ENCODE measurements at regions not wholly inside any gene's neighbourhood (a gene's known extent, or its start where the extent isn't known, plus 50 kb on each side); places are given as distances from the start of the nearest gene placed in this dataset.

DNA sequence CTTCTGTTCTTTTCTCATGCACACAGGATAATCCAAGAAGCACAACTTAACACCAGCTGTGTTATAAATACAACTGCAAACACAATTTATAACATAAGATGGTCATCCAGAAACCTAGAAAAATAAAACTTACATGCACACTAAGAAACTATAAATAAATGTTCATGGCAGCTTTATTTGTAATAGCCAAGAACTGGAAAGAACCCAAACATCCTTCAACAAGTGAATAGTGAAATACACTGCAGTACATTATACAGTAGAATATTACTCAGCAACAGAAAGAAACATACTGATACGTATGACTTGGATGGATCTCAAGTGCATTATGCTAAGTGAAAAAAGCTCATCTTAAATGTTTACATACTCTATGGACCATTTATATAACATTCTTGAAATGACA, 132.7 kb downstream of the SPTSSA start:
- H3K4me1 ChIP-seq (ENCODE audit: control insufficient read depth, insufficient read depth, low read length) = peaks cover 10% of the 10 kb centered on the region
- no peak overlapping the region for H3K9ac ChIP-seq (ENCODE audit: low read length)
- no peaks in the 10 kb centered on the region for H3K36me3 ChIP-seq (ENCODE audit: control insufficient read depth, insufficient read depth, low read length)
- H3K9me3 ChIP-seq (ENCODE audit: control insufficient read depth, insufficient read depth, low read depth, low read length) = no peaks in the 10 kb centered on the region
- no peak overlapping the region for H3K27ac ChIP-seq (ENCODE audit: low read depth, low read length)
- no peaks in the 10 kb centered on the region for H3K27me3 ChIP-seq (ENCODE audit: control insufficient read depth, insufficient read depth, low read length)
- no peak overlapping the region for H3K4me3 ChIP-seq (ENCODE audit: low read depth, low read length)

GRCh38 chr14:34328178-34328577, 133.9 kb downstream of the SPTSSA start:
- Histone ChIP-seq H3K27ac (ENCODE audit: low read depth, low read length) (no peak overlapping the region), H3K4me1 (ENCODE audit: control insufficient read depth, insufficient read depth, low read length) (peaks cover 10% of the 10 kb centered on the region), H3K36me3 (ENCODE audit: control insufficient read depth, insufficient read depth, low read length) (no peaks in the 10 kb centered on the region), H3K9ac (ENCODE audit: low read length) (no peak overlapping the region), H3K4me3 (ENCODE audit: low read depth, low read length) (no peak overlapping the region), H3K9me3 (ENCODE audit: control insufficient read depth, insufficient read depth, low read depth, low read length) (no peaks in the 10 kb centered on the region), H3K27me3 (ENCODE audit: control insufficient read depth, insufficient read depth, low read length) (no peaks in the 10 kb centered on the region)

DNA sequence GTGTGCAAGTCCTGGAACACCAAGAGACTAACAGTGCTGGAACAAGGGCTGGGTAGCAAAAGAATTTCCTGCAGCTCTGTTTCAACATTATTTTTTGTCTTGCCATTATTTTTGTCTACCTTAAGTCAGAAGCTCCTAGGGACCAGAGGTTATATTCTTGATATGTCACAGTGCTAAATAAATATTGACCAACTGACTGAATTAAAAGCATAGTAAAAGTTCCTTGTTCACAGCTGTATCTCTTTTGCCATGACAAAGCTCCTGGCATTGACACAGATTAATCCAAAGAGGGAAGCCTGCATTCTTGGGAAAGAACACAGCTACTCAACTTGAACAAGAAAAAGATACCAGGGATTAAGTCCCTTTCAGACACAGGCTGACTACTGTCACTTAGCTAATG, 136.5 kb downstream of the SPTSSA start:
- no peaks in the 10 kb centered on the region for H3K36me3 ChIP-seq (ENCODE audit: control insufficient read depth, insufficient read depth, low read length)
- H3K27me3 ChIP-seq (ENCODE audit: control insufficient read depth, insufficient read depth, low read length) = no peaks in the 10 kb centered on the region
- H3K4me1 ChIP-seq (ENCODE audit: control insufficient read depth, insufficient read depth, low read length) = no peaks in the 10 kb centered on the region
- no peak overlapping the region for H3K4me3 ChIP-seq (ENCODE audit: low read depth, low read length)
- no peak overlapping the region for H3K27ac ChIP-seq (ENCODE audit: low read depth, low read length)
- H3K9ac ChIP-seq (ENCODE audit: low read length) = no peak overlapping the region
- no peaks in the 10 kb centered on the region for H3K9me3 ChIP-seq (ENCODE audit: control insufficient read depth, insufficient read depth, low read depth, low read length)

DNA sequence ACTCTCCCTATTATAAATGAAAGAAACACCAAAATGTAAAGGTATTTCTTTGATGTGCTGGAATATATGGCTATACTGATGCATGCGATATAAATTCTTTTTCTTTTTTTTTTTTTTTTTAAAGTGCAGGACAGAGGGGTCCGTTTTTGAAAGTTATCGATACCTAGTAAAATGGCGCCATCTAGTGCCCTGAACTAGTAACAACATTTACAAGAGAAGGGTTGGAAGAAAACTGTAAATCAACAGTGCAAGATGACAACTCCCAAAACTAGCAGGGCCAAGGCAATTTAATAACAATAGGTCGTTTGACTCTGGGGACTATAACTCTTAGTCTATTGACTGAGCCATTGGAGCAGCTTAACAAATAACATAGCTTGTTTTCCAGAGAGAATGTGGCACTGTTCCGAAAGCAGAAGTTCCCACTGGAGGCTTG, 137.7 kb downstream of the SPTSSA start:
- Histone ChIP-seq H3K9me3 (ENCODE audit: control insufficient read depth, insufficient read depth, low read depth, low read length) (no peaks in the 10 kb centered on the region), H3K4me3 (ENCODE audit: low read depth, low read length) (no peak overlapping the region), H3K4me1 (ENCODE audit: control insufficient read depth, insufficient read depth, low read length) (no peaks in the 10 kb centered on the region), H3K27ac (ENCODE audit: low read depth, low read length) (no peak overlapping the region), H3K9ac (ENCODE audit: low read length) (no peak overlapping the region), H3K27me3 (ENCODE audit: control insufficient read depth, insufficient read depth, low read length) (no peaks in the 10 kb centered on the region), H3K36me3 (ENCODE audit: control insufficient read depth, insufficient read depth, low read length) (no peaks in the 10 kb centered on the region)

GRCh38 chr14:34322940-34323418, 139.1 kb downstream of the SPTSSA start:
- Histone ChIP-seq H3K36me3 (ENCODE audit: control insufficient read depth, insufficient read depth, low read length) (no peaks in the 10 kb centered on the region), H3K4me1 (ENCODE audit: control insufficient read depth, insufficient read depth, low read length) (no peaks in the 10 kb centered on the region), H3K9ac (ENCODE audit: low read length) (no peak overlapping the region), H3K9me3 (ENCODE audit: control insufficient read depth, insufficient read depth, low read depth, low read length) (no peaks in the 10 kb centered on the region), H3K27me3 (ENCODE audit: control insufficient read depth, insufficient read depth, low read length) (no peaks in the 10 kb centered on the region), H3K27ac (ENCODE audit: low read depth, low read length) (no peak overlapping the region), H3K4me3 (ENCODE audit: low read depth, low read length) (no peak overlapping the region)

DNA sequence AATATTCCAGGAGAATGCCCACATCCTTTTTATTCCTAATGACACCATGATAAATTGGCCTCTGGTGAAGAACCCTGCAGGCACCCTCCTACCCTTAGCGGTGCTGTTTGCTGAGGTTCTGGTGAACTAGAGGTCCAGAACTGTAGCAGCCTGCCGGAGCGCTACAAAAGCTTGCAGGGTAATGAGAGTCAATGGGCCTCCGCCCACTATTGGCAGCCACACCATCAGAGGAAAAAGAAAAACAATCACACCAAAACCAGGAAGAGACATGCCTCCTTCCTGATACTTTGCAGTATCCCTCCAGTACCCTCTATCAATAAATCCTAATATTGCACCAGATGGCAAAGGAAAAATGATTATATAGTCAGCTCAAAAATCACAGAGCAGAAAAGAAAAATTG, 142.9 kb downstream of the SPTSSA start:
- H3K36me3 ChIP-seq (ENCODE audit: control insufficient read depth, insufficient read depth, low read length) = no peaks in the 10 kb centered on the region
- H3K27me3 ChIP-seq (ENCODE audit: control insufficient read depth, insufficient read depth, low read length) = no peaks in the 10 kb centered on the region
- H3K4me1 ChIP-seq (ENCODE audit: control insufficient read depth, insufficient read depth, low read length) = no peaks in the 10 kb centered on the region
- no peak overlapping the region for H3K27ac ChIP-seq (ENCODE audit: low read depth, low read length)
- no peak overlapping the region for H3K9ac ChIP-seq (ENCODE audit: low read length)
- no peak overlapping the region for H3K4me3 ChIP-seq (ENCODE audit: low read depth, low read length)
- H3K9me3 ChIP-seq (ENCODE audit: control insufficient read depth, insufficient read depth, low read depth, low read length) = no peaks in the 10 kb centered on the region

GRCh38 chr14:34318014-34318413, 144.0 kb downstream of the SPTSSA start:
- no peaks in the 10 kb centered on the region for H3K4me1 ChIP-seq (ENCODE audit: control insufficient read depth, insufficient read depth, low read length)
- H3K36me3 ChIP-seq (ENCODE audit: control insufficient read depth, insufficient read depth, low read length) = no peaks in the 10 kb centered on the region
- no peak overlapping the region for H3K27ac ChIP-seq (ENCODE audit: low read depth, low read length)
- no peaks in the 10 kb centered on the region for H3K9me3 ChIP-seq (ENCODE audit: control insufficient read depth, insufficient read depth, low read depth, low read length)
- no peaks in the 10 kb centered on the region for H3K27me3 ChIP-seq (ENCODE audit: control insufficient read depth, insufficient read depth, low read length)
- no peak overlapping the region for H3K4me3 ChIP-seq (ENCODE audit: low read depth, low read length)
- H3K9ac ChIP-seq (ENCODE audit: low read length) = no peak overlapping the region

- H3K9me3 ChIP-seq (ENCODE audit: control insufficient read depth, insufficient read depth, low read depth, low read length) = peaks cover 5% of the 10 kb centered on the region; the same call in 1 of the 2 replicates
- H3K4me3 ChIP-seq (ENCODE audit: low read depth, low read length) = no peak overlapping the region
- no peaks in the 10 kb centered on the region for H3K36me3 ChIP-seq (ENCODE audit: control insufficient read depth, insufficient read depth, low read length)
- H3K27me3 ChIP-seq (ENCODE audit: control insufficient read depth, insufficient read depth, low read length) = no peaks in the 10 kb centered on the region
- no peaks in the 10 kb centered on the region for H3K4me1 ChIP-seq (ENCODE audit: control insufficient read depth, insufficient read depth, low read length)
- no peak overlapping the region for H3K27ac ChIP-seq (ENCODE audit: low read depth, low read length)
- no peak overlapping the region for H3K9ac ChIP-seq (ENCODE audit: low read length)
Observed at GRCh38 chr14:34310724-34311123, 151.3 kb downstream of the SPTSSA start.

DNA sequence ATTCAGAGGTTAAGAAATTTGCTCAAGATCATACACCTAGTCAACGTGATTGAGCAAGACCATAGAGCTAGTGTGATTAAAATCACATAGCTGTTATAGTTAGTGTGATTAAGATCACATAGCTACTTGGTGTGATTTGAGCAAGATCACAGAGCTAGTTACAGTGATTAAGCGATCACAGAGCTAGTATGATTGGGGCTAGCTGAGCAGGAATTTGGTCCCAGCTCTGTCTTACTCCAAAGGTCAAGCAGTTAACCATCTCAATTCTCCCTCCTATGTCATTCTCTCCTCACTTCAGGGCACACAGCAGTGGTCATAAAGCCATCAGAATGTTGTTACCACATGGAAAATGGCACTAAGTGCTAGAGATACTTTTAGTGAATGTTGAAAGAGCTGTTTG, 158.2 kb downstream of the SPTSSA start:
- Histone ChIP-seq H3K4me1 (ENCODE audit: control insufficient read depth, insufficient read depth, low read length) (0 out of 2 replicates have a peak, but pooled peaks cover 3% of the 10 kb centered on the region), H3K9ac (ENCODE audit: low read length) (no peak overlapping the region), H3K27me3 (ENCODE audit: control insufficient read depth, insufficient read depth, low read length) (no peaks in the 10 kb centered on the region), H3K36me3 (ENCODE audit: control insufficient read depth, insufficient read depth, low read length) (no peaks in the 10 kb centered on the region), H3K4me3 (ENCODE audit: low read depth, low read length) (no peak overlapping the region), H3K9me3 (ENCODE audit: control insufficient read depth, insufficient read depth, low read depth, low read length) (no peaks in the 10 kb centered on the region), H3K27ac (ENCODE audit: low read depth, low read length) (no peak overlapping the region)

GRCh38 chr14:34302654-34303053, 159.4 kb downstream of the SPTSSA start:
- H3K36me3 ChIP-seq (ENCODE audit: control insufficient read depth, insufficient read depth, low read length) = no peaks in the 10 kb centered on the region
- H3K27ac ChIP-seq (ENCODE audit: low read depth, low read length) = no peak overlapping the region
- H3K4me1 ChIP-seq (ENCODE audit: control insufficient read depth, insufficient read depth, low read length) = 0 out of 2 replicates have a peak, but pooled peaks cover 3% of the 10 kb centered on the region
- H3K27me3 ChIP-seq (ENCODE audit: control insufficient read depth, insufficient read depth, low read length) = no peaks in the 10 kb centered on the region
- H3K9ac ChIP-seq (ENCODE audit: low read length) = no peak overlapping the region
- no peak overlapping the region for H3K4me3 ChIP-seq (ENCODE audit: low read depth, low read length)
- peaks cover 10% of the 10 kb centered on the region for H3K9me3 ChIP-seq (ENCODE audit: control insufficient read depth, insufficient read depth, low read depth, low read length)

DNA sequence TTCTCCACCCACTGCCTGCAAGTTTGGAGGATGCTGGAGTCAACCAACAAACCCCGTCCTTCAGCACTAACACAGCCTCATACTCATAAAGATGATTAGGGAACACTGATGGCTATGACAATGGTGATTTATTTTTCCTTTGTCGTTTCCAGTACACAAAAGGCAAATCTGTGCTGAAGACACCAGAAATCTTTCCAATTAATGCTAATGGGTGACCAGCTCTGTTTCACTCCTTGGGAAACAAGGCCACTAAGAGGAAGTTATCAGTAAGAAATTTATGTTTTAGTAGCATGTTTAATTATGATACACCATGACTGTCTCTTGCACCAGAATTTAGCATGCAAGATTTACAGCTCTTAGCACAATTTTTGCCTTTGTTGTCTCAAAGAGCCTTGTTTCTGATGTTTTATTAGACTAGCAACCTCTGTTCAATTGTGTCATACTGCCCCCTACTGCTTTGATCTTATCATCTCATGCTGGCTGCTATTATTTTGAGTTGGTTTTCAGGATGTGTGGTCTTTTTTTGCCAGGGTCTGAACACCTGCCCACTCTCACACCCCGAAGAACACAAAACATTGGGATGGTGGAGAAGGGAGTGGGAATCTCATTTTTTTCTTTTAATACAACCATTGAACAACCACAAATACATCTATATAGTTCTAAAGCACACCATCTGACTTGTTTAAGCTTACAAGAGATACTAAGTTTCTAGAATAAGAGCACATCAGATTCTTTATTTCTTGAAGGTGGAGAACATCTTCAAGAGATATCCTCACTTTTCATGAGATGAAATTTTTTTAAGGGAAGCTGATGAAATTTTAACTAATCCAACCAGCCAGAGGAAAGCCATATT, 160.9 kb downstream of the SPTSSA start:
- H3K4me3 ChIP-seq (ENCODE audit: low read depth, low read length) = no peak overlapping the region
- no peak overlapping the region for H3K9ac ChIP-seq (ENCODE audit: low read length)
- H3K27ac ChIP-seq (ENCODE audit: low read depth, low read length) = no peak overlapping the region
- peaks cover 14% of the 10 kb centered on the region for H3K9me3 ChIP-seq (ENCODE audit: control insufficient read depth, insufficient read depth, low read depth, low read length)
- no peaks in the 10 kb centered on the region for H3K27me3 ChIP-seq (ENCODE audit: control insufficient read depth, insufficient read depth, low read length)
- no peaks in the 10 kb centered on the region for H3K36me3 ChIP-seq (ENCODE audit: control insufficient read depth, insufficient read depth, low read length)
- 0 out of 2 replicates have a peak, but pooled peaks cover 3% of the 10 kb centered on the region for H3K4me1 ChIP-seq (ENCODE audit: control insufficient read depth, insufficient read depth, low read length)
